HepG2 (cell line): ENCODE measurements at regions not wholly inside any gene's neighbourhood (a gene's known extent, or its start where the extent isn't known, plus 50 kb on each side); places are given as distances from the start of the nearest gene placed in this dataset.

ENCODE experiments used
- ATAC-seq: fragments of 200-7000 bp; cut with Tn5 transposase; 3 replicates; pipeline ENCODE4 v1.9.1; 2020; ENCODE audit warnings: mild to moderate bottlenecking, moderate library complexity
- BruUV-seq: library from RNA; stranded (reverse); fragments of 400-500 nt; replicated peaks from 2 replicates; lab custom pipeline; 2021; lab: Mats Ljungman, UMichigan
- CTCF ChIA-PET: fragments of 300-600 bp; formaldehyde crosslinking; extraction: SDS; loops from one replicate; lab custom pipeline; 2021; ENCODE audit warnings: low total read pairs, inconsistent platforms, low intra/inter-chr PET ratio; lab: Yijun Ruan, JAX
- POLR2A ChIA-PET: fragments of 350-600 bp; sonication (Branson Sonifier 250); formaldehyde crosslinking; loops from one replicate; lab custom pipeline; 2020; ENCODE audit warnings: antibody characterized with exemption, inconsistent platforms; lab: Yijun Ruan, JAX
- DNase-seq: peaks from one replicate; pipeline ENCODE4 v3.0.0-alpha.2; 2015; ENCODE audit warnings: low spot score
- FAIRE-seq: peaks from 3 replicates; lab custom pipeline; 2011; peaks lifted over from hg19 to GRCh38; lab: Jason Lieb, UNC
- H2AFZ ChIP-seq: one replicate; pipeline ENCODE4 v1.6.1; 2011; ENCODE audit warnings: low read length, inconsistent platforms
- H3K27ac ChIP-seq: fragments of 300-600 bp; 3 replicates; pipeline ENCODE4 v1.8.0; 2011; ENCODE audit warnings: mixed run types, mild to moderate bottlenecking, mixed read lengths, low read length, inconsistent platforms; ENCODE audit not compliant: insufficient read depth; ENCODE audit errors: extremely low read length
- H3K27me3 ChIP-seq, 2 experiments: fragments of 200-600 bp in 1 of 2; 2 replicates in 1 of 2; 3 replicates in 1 of 2; pipeline versions ENCODE4 v1.6.0 to v1.8.0; 2011; ENCODE audit warnings: low read length in 2 of 2, mild to moderate bottlenecking in 2 of 2, moderate library complexity in 2 of 2, inconsistent platforms in 1 of 2; ENCODE audit not compliant: insufficient read depth in 2 of 2, control insufficient read depth in 1 of 2
- H3K36me3 ChIP-seq, 2 experiments: fragments of 200-600 bp in 1 of 2; replicated peaks in 1 of 2; 2 replicates in 1 of 2; 3 replicates in 1 of 2; pipeline versions ENCODE4 v1.5.1 to v1.8.0; 2011; ENCODE audit warnings: low read length in 2 of 2, inconsistent platforms in 1 of 2; ENCODE audit not compliant: insufficient read depth in 2 of 2, control insufficient read depth in 1 of 2
- H3K4me1 ChIP-seq: 2 replicates; pipeline ENCODE4 v1.5.1; 2012; ENCODE audit warnings: low read length, inconsistent platforms; ENCODE audit not compliant: insufficient read depth
- H3K4me2 ChIP-seq: 2 replicates; pipeline ENCODE4 v1.6.0; 2011; ENCODE audit warnings: low read depth, low read length, inconsistent platforms
- H3K4me3 ChIP-seq, 3 experiments: fragments of 200-600 bp in 1 of 3; sonication (generic), shearing (Covaris generic) in 1 of 3; replicated peaks in 1 of 3; 2 replicates each; pipeline ENCODE4 v1.5.1; 2011 to 2016; ENCODE audit warnings: low read length in 3 of 3, inconsistent platforms in 2 of 3, low read depth in 2 of 3, mild to moderate bottlenecking in 2 of 3, control low read depth in 1 of 3, mixed read lengths in 1 of 3; ENCODE audit not compliant: insufficient read depth in 1 of 3
- H3K79me2 ChIP-seq: one replicate; pipeline ENCODE4 v1.6.1; 2011; ENCODE audit warnings: low read length, inconsistent platforms; ENCODE audit not compliant: insufficient read depth
- H3K9ac ChIP-seq: 2 replicates; pipeline ENCODE4 v1.6.0; 2011; ENCODE audit warnings: mild to moderate bottlenecking, low read depth, low read length, inconsistent platforms; ENCODE audit not compliant: insufficient read depth
- H3K9me3 ChIP-seq: 2 replicates; pipeline ENCODE4 v1.5.1; 2012; ENCODE audit warnings: mild to moderate bottlenecking, low read length
- H4K20me1 ChIP-seq: 2 replicates; pipeline ENCODE4 v1.6.0; 2011; ENCODE audit warnings: inconsistent platforms, mild to moderate bottlenecking, low read length, moderate library complexity; ENCODE audit not compliant: insufficient read depth
- HOXA5 ChIP-seq: sonication (generic); formaldehyde crosslinking; IDR thresholded peaks from 2 replicates; pipeline ENCODE4 v1.4.0; 2020; ENCODE audit warnings: missing genetic modification reagents
- HOXA9 ChIP-seq: sonication (generic); formaldehyde crosslinking; IDR thresholded peaks from 2 replicates; pipeline ENCODE4 v1.8.1; 2022; ENCODE audit warnings: missing genetic modification reagents, mild to moderate bottlenecking, moderate library complexity, borderline replicate concordance
- MIER3 ChIP-seq: IDR thresholded peaks from 2 replicates; pipeline ENCODE4 v1.6.1; 2016; ENCODE audit warnings: missing compliant biosample characterization, borderline replicate concordance
- NCOA2 ChIP-seq: sonication (generic); formaldehyde crosslinking; IDR thresholded peaks from 2 replicates; pipeline ENCODE4 v1.8.0; 2022; ENCODE audit warnings: inconsistent platforms
- NFE2 ChIP-seq: sonication (generic); formaldehyde crosslinking; IDR thresholded peaks from 2 replicates; pipeline ENCODE4 v1.4.0; 2020; ENCODE audit warnings: missing genetic modification reagents
- NR1H2 ChIP-seq: sonication (generic); formaldehyde crosslinking; IDR thresholded peaks from 2 replicates; pipeline ENCODE4 v1.8.1; 2022; ENCODE audit warnings: low read depth, missing genetic modification reagents, borderline replicate concordance
- SMAD9 ChIP-seq: sonication (generic); formaldehyde crosslinking; IDR thresholded peaks from 2 replicates; pipeline ENCODE4 v1.5.1; 2020; ENCODE audit warnings: mild to moderate bottlenecking, missing genetic modification reagents
- TAF15 ChIP-seq: fragments of 200-400 bp; formaldehyde crosslinking; IDR thresholded peaks from one replicate; pipeline ENCODE4 v1.6.1; 2018; ENCODE audit warnings: mild to moderate bottlenecking, low read depth, low read length; ENCODE audit not compliant: poor library complexity, severe bottlenecking
- THYN1 ChIP-seq: sonication (generic); formaldehyde crosslinking; IDR thresholded peaks from 2 replicates; pipeline ENCODE4 v1.8.1; 2023; ENCODE audit warnings: low read depth, mild to moderate bottlenecking, moderate library complexity, missing genetic modification reagents, borderline replicate concordance
- ZNF260 ChIP-seq: sonication (generic); formaldehyde crosslinking; IDR thresholded peaks from 2 replicates; pipeline ENCODE4 v1.4.0; 2020; ENCODE audit warnings: missing genetic modification reagents, low read depth, mild to moderate bottlenecking, borderline replicate concordance
- WGBS: methylation state at CpG from one replicate; pipeline ENCODE4 v1.1.6; 2017; ENCODE audit warnings: low lambda C conversion rate; 5-methylcytosine and 5-hydroxymethylcytosine counted together
- in situ Hi-C: cut with HindIII; loops from 2 replicates; pipeline ENCODE4 v1.10.0; 2017; ENCODE audit warnings: low pct_unique_long_range_greater_than_20kb; ENCODE audit not compliant: extremely low pct_ligation_motif_present
- intact Hi-C: fragments of 100-400 bp; cut with micrococcal nuclease; formaldehyde crosslinking; loops from one replicate; pipeline ENCODE4 v1.10.0; 2022; ENCODE audit not compliant: unreplicated experiment
- TF ChIP-seq, protein P1 (sequence below): sonication (generic); formaldehyde crosslinking; IDR thresholded peaks from 2 replicates; pipeline ENCODE4 v1.9.0; 2021; ENCODE audit warnings: missing genetic modification reagents, mild to moderate bottlenecking, borderline replicate concordance
- TF ChIP-seq, protein P2 (sequence below): sonication (generic); formaldehyde crosslinking; IDR thresholded peaks from 2 replicates; pipeline ENCODE4 v1.5.1; 2020; ENCODE audit warnings: missing genetic modification reagents, mild to moderate bottlenecking, borderline replicate concordance
- TF ChIP-seq, protein P3 (sequence below): sonication (generic); formaldehyde crosslinking; conservative IDR thresholded peaks from 2 replicates; pipeline ENCODE4 v1.4.0; 2020; ENCODE audit warnings: mild to moderate bottlenecking, missing genetic modification reagents, moderate library complexity

DNA sequence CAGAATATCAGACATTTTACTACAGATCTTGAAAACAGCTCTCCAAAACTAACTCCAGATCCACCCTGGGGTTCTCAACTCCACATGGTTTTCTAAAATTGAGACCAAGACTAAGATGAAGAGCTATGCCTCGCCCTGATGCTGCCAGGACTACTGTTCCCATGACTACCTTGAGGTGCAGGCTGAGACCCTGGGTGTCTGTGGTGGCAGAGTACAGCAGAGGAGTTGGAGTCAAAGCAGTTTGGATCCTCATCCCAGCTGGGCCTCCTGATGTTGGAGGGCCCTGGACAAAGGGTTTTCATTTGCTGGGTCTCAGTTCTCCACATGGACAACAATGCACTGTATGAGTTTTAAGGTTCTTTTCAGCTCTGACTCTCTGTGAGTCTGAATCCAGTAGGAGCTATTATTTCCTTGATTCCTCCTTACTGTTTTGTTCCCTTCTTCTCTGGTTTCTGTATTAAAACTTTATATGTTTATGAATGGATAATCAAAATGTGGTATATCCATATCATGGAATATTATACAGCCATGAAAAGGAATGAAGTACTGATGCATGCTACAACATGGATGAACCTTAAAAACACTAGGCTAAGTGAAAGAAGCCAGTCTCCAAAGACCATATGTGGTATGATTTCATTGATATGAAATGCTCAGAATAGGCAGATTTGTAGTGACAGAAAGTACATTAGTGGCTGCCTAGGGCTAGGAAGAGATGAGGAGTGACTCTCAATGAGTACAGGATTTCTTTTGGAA lies 93.0 kb downstream of the CPN2 start:
- POLR2A ChIA-PET, result no interaction called here
- Histone ChIP-seq H3K4me1 (peaks cover 34% of the 10 kb centered on the region), H3K36me3 (no peaks in the 10 kb centered on the region), H3K27ac (no peak overlapping the region), H3K9ac (no peak overlapping the region), H3K4me3 (no peak overlapping the region), H3K79me2 (no peaks in the 10 kb centered on the region), H4K20me1 (no peaks in the 10 kb centered on the region), H3K4me2 (no peak overlapping the region), H3K9me3 (no peaks in the 10 kb centered on the region), H3K27me3 (peaks cover 1 to 13% of the 10 kb centered on the region in 2 experiments; a peak in 2 of 5 replicates), H2AFZ (no peak overlapping the region)
- ATAC-seq (no peak), FAIRE-seq (no peak), DNase-seq (no peak)
- WGBS, result 0% methylated on average over 1 of the region's 1 CpG
- in situ Hi-C loops, result no loop called here
- CTCF ChIA-PET, result no interaction called here
- intact Hi-C loops, result no loop called here
- no TSS peak for BruUV-seq
- TF ChIP-seq, protein P1, sequence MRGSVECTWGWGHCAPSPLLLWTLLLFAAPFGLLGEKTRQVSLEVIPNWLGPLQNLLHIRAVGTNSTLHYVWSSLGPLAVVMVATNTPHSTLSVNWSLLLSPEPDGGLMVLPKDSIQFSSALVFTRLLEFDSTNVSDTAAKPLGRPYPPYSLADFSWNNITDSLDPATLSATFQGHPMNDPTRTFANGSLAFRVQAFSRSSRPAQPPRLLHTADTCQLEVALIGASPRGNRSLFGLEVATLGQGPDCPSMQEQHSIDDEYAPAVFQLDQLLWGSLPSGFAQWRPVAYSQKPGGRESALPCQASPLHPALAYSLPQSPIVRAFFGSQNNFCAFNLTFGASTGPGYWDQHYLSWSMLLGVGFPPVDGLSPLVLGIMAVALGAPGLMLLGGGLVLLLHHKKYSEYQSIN, result no peak
- TF ChIP-seq HOXA9 (CRISPR knock-in tag) (no peak), HOXA5 (CRISPR knock-in tag) (no peak), TAF15 (no peak), ZNF260 (CRISPR knock-in tag) (no peak), THYN1 (CRISPR knock-in tag) (no peak), NR1H2 (CRISPR knock-in tag) (no peak), NCOA2 (no peak), SMAD9 (CRISPR knock-in tag) (no peak), NFE2 (CRISPR knock-in tag) (no peak), MIER3 (no peak)
- TF ChIP-seq, protein P2, sequence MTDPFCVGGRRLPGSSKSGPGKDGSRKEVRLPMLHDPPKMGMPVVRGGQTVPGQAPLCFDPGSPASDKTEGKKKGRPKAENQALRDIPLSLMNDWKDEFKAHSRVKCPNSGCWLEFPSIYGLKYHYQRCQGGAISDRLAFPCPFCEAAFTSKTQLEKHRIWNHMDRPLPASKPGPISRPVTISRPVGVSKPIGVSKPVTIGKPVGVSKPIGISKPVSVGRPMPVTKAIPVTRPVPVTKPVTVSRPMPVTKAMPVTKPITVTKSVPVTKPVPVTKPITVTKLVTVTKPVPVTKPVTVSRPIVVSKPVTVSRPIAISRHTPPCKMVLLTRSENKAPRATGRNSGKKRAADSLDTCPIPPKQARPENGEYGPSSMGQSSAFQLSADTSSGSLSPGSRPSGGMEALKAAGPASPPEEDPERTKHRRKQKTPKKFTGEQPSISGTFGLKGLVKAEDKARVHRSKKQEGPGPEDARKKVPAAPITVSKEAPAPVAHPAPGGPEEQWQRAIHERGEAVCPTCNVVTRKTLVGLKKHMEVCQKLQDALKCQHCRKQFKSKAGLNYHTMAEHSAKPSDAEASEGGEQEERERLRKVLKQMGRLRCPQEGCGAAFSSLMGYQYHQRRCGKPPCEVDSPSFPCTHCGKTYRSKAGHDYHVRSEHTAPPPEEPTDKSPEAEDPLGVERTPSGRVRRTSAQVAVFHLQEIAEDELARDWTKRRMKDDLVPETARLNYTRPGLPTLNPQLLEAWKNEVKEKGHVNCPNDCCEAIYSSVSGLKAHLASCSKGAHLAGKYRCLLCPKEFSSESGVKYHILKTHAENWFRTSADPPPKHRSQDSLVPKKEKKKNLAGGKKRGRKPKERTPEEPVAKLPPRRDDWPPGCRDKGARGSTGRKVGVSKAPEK (CRISPR knock-in tag), result no peak
- TF ChIP-seq, protein P3, sequence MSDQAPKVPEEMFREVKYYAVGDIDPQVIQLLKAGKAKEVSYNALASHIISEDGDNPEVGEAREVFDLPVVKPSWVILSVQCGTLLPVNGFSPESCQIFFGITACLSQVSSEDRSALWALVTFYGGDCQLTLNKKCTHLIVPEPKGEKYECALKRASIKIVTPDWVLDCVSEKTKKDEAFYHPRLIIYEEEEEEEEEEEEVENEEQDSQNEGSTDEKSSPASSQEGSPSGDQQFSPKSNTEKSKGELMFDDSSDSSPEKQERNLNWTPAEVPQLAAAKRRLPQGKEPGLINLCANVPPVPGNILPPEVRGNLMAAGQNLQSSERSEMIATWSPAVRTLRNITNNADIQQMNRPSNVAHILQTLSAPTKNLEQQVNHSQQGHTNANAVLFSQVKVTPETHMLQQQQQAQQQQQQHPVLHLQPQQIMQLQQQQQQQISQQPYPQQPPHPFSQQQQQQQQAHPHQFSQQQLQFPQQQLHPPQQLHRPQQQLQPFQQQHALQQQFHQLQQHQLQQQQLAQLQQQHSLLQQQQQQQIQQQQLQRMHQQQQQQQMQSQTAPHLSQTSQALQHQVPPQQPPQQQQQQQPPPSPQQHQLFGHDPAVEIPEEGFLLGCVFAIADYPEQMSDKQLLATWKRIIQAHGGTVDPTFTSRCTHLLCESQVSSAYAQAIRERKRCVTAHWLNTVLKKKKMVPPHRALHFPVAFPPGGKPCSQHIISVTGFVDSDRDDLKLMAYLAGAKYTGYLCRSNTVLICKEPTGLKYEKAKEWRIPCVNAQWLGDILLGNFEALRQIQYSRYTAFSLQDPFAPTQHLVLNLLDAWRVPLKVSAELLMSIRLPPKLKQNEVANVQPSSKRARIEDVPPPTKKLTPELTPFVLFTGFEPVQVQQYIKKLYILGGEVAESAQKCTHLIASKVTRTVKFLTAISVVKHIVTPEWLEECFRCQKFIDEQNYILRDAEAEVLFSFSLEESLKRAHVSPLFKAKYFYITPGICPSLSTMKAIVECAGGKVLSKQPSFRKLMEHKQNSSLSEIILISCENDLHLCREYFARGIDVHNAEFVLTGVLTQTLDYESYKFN (CRISPR knock-in tag), result no peak
